ENCODE measurements at regions not wholly inside any gene's neighbourhood (a gene's known extent, or its start where the extent isn't known, plus 50 kb on each side); places are given as distances from the start of the nearest gene placed in this dataset.

GRCh38 chr2:13020469-13020868, 303.7 kb downstream of the TRIB2 start:
- H3K4me3 ChIP-seq, result no peak overlapping the region
- WGBS (ENCODE audit: insufficient coverage, insufficient replicate concordance, low lambda C conversion rate, missing lambda C conversion rate), result 12% methylated on average over 3 of the region's 3 CpGs
- no peak overlapping the region for H3K9ac ChIP-seq (ENCODE audit: control insufficient read depth, insufficient read depth, low read length)
- no peaks in the 10 kb centered on the region for H3K4me1 ChIP-seq (ENCODE audit: control insufficient read depth, insufficient read depth, low read length)
- TF ChIP-seq ZNF274 (IDR thresholded peaks at IDR 0.05; ENCODE audit: insufficient read depth, insufficient read length) (no peak), MTA2 (IDR thresholded peaks at IDR 0.05; ENCODE audit: low read depth) (no peak), ZBTB11 (CRISPR knock-in tag; IDR thresholded peaks at IDR 0.05) (no peak), NFIC (IDR thresholded peaks at IDR 0.05; ENCODE audit: low read depth, low read length) (no peak), ZNF384 (IDR thresholded peaks at IDR 0.05; ENCODE audit: borderline replicate concordance, low read depth, low read length) (no peak), PRDM15 (CRISPR knock-in tag; IDR thresholded peaks at IDR 0.05) (no peak), POU2F2 (IDR thresholded peaks at IDR 0.05; ENCODE audit: borderline replicate concordance, low read depth, low read length) (no peak), IKZF2 (IDR thresholded peaks at IDR 0.05) (no peak), MAX (IDR thresholded peaks at IDR 0.05; ENCODE audit: low read depth, low read length) (no peak), JUND (IDR thresholded peaks at IDR 0.05; ENCODE audit: low read depth, low read length) (no peak), MEF2A (IDR thresholded peaks at IDR 0.05; ENCODE audit: insufficient read depth, low read depth, low read length) (no peak)
- ChIA-PET POLR2A (no interaction called here), RAD21 (ENCODE audit: unreplicated experiment) (no interaction called here), CTCF (interaction anchor here (3.1 kb wide), 1 partner anchor 14 kb away, joined by 13 read pairs; no protein-coding TSS in a partner anchor), SMC1A (ENCODE audit: uncharacterized antibody, unreplicated experiment) (no interaction called here)
- no peaks in the 10 kb centered on the region for H3K36me3 ChIP-seq (ENCODE audit: control insufficient read depth in 2 of 2, insufficient read depth in 2 of 2, low read length in 1 of 2)
- no peaks in the 10 kb centered on the region for H4K20me1 ChIP-seq (ENCODE audit: control insufficient read depth, insufficient read depth)
- H3K79me2 ChIP-seq (ENCODE audit: control insufficient read depth, insufficient read depth, low read length), result no peaks in the 10 kb centered on the region
- H3K4me2 ChIP-seq (ENCODE audit: control insufficient read depth, insufficient read depth), result no peak overlapping the region
- in situ Hi-C loops (cut with MboI), result no loop called here
- no peaks in the 10 kb centered on the region for H3K9me3 ChIP-seq (replicated peaks; ENCODE audit: control insufficient read depth, insufficient read depth, low read length)
- no peaks in the 10 kb centered on the region for H3K27me3 ChIP-seq (replicated peaks in 1 of 2; ENCODE audit: control insufficient read depth in 2 of 2, insufficient read depth in 2 of 2, low read length in 1 of 2)
- ATAC-seq, result no peak
- FAIRE-seq, result no peak
- intact Hi-C loops (cut with micrococcal nuclease; ENCODE audit: unreplicated experiment), result no loop called here
- H3K27ac ChIP-seq (ENCODE audit: control insufficient read depth, insufficient read depth), result no peak overlapping the region
- H2AFZ ChIP-seq (ENCODE audit: control insufficient read depth, low read depth, low read length), result no peak overlapping the region
- BruUV-seq (replicated peaks), result no TSS peak
- DNase-seq (ENCODE audit: low read depth, low spot score), result no peak
